ENCODE measurements at regions not wholly inside any gene's neighbourhood (a gene's known extent, or its start where the extent isn't known, plus 50 kb on each side); places are given as distances from the start of the nearest gene placed in this dataset.

DNA sequence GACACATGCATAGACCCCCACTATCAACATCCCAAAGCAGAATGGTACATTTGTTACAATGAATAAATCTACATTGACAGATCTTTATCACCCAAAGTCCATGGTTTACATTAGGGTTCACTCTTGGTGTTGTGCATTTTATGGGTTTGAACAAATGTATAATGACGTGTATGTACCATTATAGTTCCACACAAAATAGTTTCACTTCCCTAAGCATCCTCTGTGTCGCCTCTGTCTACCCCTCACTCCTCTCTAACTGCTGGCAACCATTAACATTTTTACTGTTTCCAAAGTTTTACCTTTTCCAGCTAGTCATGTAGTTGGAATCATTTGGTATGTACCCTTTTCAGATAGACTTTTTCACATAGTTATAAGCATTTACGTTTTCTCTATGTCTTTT, 69.5 kb upstream of the LMO3 start:
- ATAC-seq (no peak), DNase-seq (no peak)
- Mint-ChIP-seq H3K4me1 (no peaks in the 10 kb centered on the region), H3K4me3 (no peak overlapping the region), H3K36me3 (no peaks in the 10 kb centered on the region), H3K9me3 (peaks cover 0 to 6% (median 0%) of the 10 kb centered on the region in 11 donors), H3K27me3 (no peaks in the 10 kb centered on the region), H3K27ac (no peak overlapping the region)
- Histone ChIP-seq H3K4me3 (ENCODE audit: low read length) (no peak overlapping the region), H3K27ac (ENCODE audit: low read depth, low read length) (no peak overlapping the region), H3K4me1 (ENCODE audit: control insufficient read depth in 2 of 2, insufficient read depth in 2 of 2, low read length in 2 of 2) (no peaks in the 10 kb centered on the region), H3K27me3 (ENCODE audit: control insufficient read depth in 2 of 2, insufficient read depth in 2 of 2, low read length in 2 of 2) (no peaks in the 10 kb centered on the region), H3K9me3 (ENCODE audit: control insufficient read depth in 2 of 3, low read length in 3 of 3) (no peaks in the 10 kb centered on the region), H3K36me3 (ENCODE audit: control insufficient read depth in 2 of 3, insufficient read depth in 3 of 3, low read length in 3 of 3) (no peaks in the 10 kb centered on the region)
- CTCF ChIA-PET, result no interaction called here
- POLR2A ChIA-PET, result no interaction called here
- intact Hi-C loops (cut with micrococcal nuclease), result no loop called here

DNA sequence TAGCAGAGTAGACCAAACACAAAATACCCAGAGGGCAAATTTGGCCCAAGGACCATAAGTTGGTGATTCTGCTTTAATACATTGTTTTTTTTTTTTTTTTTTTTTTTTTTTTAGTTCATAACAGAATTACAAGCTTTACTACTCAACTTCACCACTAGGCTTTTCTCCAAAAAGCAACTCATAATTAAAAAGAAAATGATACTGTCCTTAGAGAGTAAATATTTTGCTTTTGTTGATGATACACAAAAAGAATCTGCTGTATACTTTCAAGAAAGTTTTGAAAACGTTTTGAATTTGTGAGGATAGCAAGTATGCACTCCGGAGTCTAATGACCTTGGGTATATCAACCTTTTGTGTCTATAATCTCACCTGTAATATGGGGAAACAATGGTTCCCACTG, 68.9 kb upstream of the LMO3 start:
- Mint-ChIP-seq H3K4me1 (no peaks in the 10 kb centered on the region), H3K36me3 (no peaks in the 10 kb centered on the region), H3K9me3 (peaks cover 0 to 6% (median 0%) of the 10 kb centered on the region in 11 donors), H3K27me3 (no peaks in the 10 kb centered on the region), H3K4me3 (no peak overlapping the region), H3K27ac (no peak overlapping the region)
- H3K27ac ChIP-seq (ENCODE audit: low read depth, low read length), result no peak overlapping the region
- H3K27me3 ChIP-seq (ENCODE audit: control insufficient read depth in 2 of 2, insufficient read depth in 2 of 2, low read length in 2 of 2), result no peaks in the 10 kb centered on the region
- DNase-seq, result no peak
- no peak overlapping the region for H3K4me3 ChIP-seq (ENCODE audit: low read length)
- ChIA-PET POLR2A (no interaction called here), CTCF (no interaction called here)
- no peaks in the 10 kb centered on the region for H3K36me3 ChIP-seq (ENCODE audit: control insufficient read depth in 2 of 3, insufficient read depth in 3 of 3, low read length in 3 of 3)
- no peaks in the 10 kb centered on the region for H3K9me3 ChIP-seq (ENCODE audit: control insufficient read depth in 2 of 3, low read length in 3 of 3)
- intact Hi-C loops (cut with micrococcal nuclease), result no loop called here
- H3K4me1 ChIP-seq (ENCODE audit: control insufficient read depth in 2 of 2, insufficient read depth in 2 of 2, low read length in 2 of 2), result no peaks in the 10 kb centered on the region
- no peak for ATAC-seq

DNA sequence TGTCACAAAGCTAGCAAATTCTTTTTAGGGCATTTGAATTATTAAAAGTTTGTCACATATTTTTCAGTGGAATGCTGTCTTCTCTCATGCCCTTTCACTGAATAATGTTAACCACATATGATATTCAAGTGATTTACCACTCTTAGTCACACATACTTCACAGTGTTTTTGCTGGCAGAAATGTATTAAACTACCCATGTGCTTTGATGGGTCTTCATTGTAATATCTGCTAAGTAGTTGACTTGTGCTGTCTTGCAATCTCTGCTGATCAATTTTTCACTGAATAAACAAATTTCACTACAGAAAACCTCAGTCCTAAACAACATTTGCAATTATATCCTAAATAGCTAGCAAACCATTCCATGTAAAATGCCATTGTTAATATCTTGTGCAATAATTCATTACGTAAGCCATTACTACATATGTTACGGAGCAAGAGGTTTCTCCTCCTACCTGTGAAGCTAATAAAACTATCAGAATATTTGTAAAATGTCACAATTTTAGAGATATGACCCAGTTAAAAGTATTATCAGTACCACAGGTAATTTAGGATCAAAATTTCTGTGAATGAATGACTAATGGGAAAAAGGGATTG, 64.6 kb upstream of the LMO3 start:
- Histone ChIP-seq H3K4me3 (ENCODE audit: low read length) (no peak overlapping the region), H3K36me3 (ENCODE audit: control insufficient read depth in 2 of 3, insufficient read depth in 3 of 3, low read length in 3 of 3) (no peaks in the 10 kb centered on the region), H3K27ac (ENCODE audit: low read depth, low read length) (no peak overlapping the region), H3K4me1 (ENCODE audit: control insufficient read depth in 2 of 2, insufficient read depth in 2 of 2, low read length in 2 of 2) (no peaks in the 10 kb centered on the region), H3K27me3 (ENCODE audit: control insufficient read depth in 2 of 2, insufficient read depth in 2 of 2, low read length in 2 of 2) (no peaks in the 10 kb centered on the region), H3K9me3 (ENCODE audit: control insufficient read depth in 2 of 3, low read length in 3 of 3) (no peaks in the 10 kb centered on the region)
- Mint-ChIP-seq H3K4me1 (no peaks in the 10 kb centered on the region), H3K27me3 (no peaks in the 10 kb centered on the region), H3K4me3 (no peak overlapping the region), H3K9me3 (peaks cover 0 to 2% (median 0%) of the 10 kb centered on the region in 11 donors), H3K36me3 (no peaks in the 10 kb centered on the region), H3K27ac (no peak overlapping the region)
- ChIA-PET CTCF (no interaction called here), POLR2A (no interaction called here)
- ATAC-seq, result no peak
- intact Hi-C loops (cut with micrococcal nuclease), result no loop called here
- no peak for DNase-seq

DNA sequence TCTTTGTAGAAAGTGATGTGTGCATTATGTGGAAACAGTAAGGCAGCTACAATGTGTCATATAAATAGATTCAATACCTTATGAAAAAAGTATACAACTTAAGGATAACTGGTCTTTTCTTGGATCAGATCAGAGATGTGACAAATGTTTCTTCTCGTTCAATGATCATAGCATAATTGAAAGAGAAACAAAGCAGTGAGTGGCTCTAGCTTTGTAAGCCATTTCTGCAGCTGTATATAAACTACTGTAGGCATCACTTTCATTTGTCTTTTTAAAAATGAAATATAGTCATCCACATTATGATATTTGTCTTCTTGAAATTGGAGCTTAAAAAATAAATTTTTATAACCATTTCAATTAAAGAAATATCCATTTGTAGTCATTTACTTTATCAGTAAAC, 63.8 kb upstream of the LMO3 start:
- no peak overlapping the region for H3K4me3 Mint-ChIP-seq
- H3K27ac Mint-ChIP-seq, result no peak overlapping the region
- ChIA-PET CTCF (no interaction called here), POLR2A (no interaction called here)
- no peak for ATAC-seq
- no peaks in the 10 kb centered on the region for H3K4me1 Mint-ChIP-seq
- no peak for DNase-seq
- intact Hi-C loops (cut with micrococcal nuclease), result no loop called here
- no peaks in the 10 kb centered on the region for H3K27me3 Mint-ChIP-seq
- H3K36me3 ChIP-seq (ENCODE audit: control insufficient read depth in 2 of 3, insufficient read depth in 3 of 3, low read length in 3 of 3), result no peaks in the 10 kb centered on the region
- no peaks in the 10 kb centered on the region for H3K9me3 ChIP-seq (ENCODE audit: control insufficient read depth in 2 of 3, low read length in 3 of 3)
- H3K4me1 ChIP-seq (ENCODE audit: control insufficient read depth in 2 of 2, insufficient read depth in 2 of 2, low read length in 2 of 2), result no peaks in the 10 kb centered on the region
- no peaks in the 10 kb centered on the region for H3K36me3 Mint-ChIP-seq
- no peak overlapping the region for H3K4me3 ChIP-seq (ENCODE audit: low read length)
- no peaks in the 10 kb centered on the region for H3K27me3 ChIP-seq (ENCODE audit: control insufficient read depth in 2 of 2, insufficient read depth in 2 of 2, low read length in 2 of 2)
- no peak overlapping the region for H3K27ac ChIP-seq (ENCODE audit: low read depth, low read length)
- peaks cover 0 to 5% (median 1%) of the 10 kb centered on the region in 11 donors for H3K9me3 Mint-ChIP-seq

DNA sequence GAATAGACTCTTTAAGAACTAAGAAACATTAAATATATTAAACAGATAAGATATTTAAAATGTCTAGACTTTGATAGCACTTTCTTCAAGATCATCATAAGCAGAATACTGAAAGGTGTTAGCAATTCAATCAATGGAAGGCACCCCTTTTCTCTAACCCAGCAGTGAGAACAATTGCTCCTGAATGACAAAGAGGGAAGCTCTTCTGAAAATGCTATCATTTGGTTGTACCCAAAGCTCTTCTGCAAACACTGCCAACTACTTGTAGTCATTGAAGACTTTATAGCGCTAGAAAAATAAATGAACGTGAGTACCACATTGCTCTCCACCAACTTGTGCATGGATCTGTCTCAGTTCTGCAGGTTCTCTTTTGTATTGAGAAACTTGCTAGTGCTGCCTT, 62.2 kb upstream of the LMO3 start:
- DNase-seq (no peak), ATAC-seq (no peak)
- Mint-ChIP-seq H3K9me3 (peaks cover 0 to 13% (median 3%) of the 10 kb centered on the region in 11 donors), H3K27me3 (no peaks in the 10 kb centered on the region), H3K4me3 (no peak overlapping the region), H3K36me3 (no peaks in the 10 kb centered on the region), H3K27ac (no peak overlapping the region), H3K4me1 (no peaks in the 10 kb centered on the region)
- CTCF ChIA-PET, result no interaction called here
- POLR2A ChIA-PET, result no interaction called here
- Histone ChIP-seq H3K27me3 (ENCODE audit: control insufficient read depth in 2 of 2, insufficient read depth in 2 of 2, low read length in 2 of 2) (no peaks in the 10 kb centered on the region), H3K36me3 (ENCODE audit: control insufficient read depth in 2 of 3, insufficient read depth in 3 of 3, low read length in 3 of 3) (no peaks in the 10 kb centered on the region), H3K4me1 (ENCODE audit: control insufficient read depth in 2 of 2, insufficient read depth in 2 of 2, low read length in 2 of 2) (no peaks in the 10 kb centered on the region), H3K4me3 (ENCODE audit: low read length) (no peak overlapping the region), H3K9me3 (ENCODE audit: control insufficient read depth in 2 of 3, low read length in 3 of 3) (no peaks in the 10 kb centered on the region), H3K27ac (ENCODE audit: low read depth, low read length) (no peak overlapping the region)
- intact Hi-C loops (cut with micrococcal nuclease), result no loop called here

DNA sequence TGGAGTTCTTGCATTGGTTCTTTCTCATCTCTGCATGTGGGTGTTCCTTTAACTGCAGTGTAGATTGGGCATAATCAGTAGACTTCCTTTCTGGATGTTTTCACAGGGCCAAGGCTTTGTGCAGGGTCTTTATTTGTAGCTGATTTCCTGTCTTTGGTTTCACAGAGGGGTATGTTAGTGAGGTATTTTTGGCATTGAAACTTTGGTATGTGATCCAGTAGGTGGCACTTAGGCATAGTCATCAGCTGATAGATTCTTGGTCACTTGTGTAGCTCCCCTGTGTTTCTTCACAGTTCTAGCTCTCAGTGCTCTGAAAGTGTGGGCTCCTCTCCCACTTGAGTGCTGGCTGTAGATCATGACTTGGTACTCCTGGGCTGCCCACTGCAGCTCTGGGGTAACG, 52.7 kb upstream of the LMO3 start:
- H3K27me3 Mint-ChIP-seq, result no peaks in the 10 kb centered on the region
- POLR2A ChIA-PET, result interaction anchor here (0.6 kb wide), 1 partner anchor 296 kb away, joined by 3 read pairs; no protein-coding TSS in a partner anchor
- no peaks in the 10 kb centered on the region for H3K36me3 Mint-ChIP-seq
- Histone ChIP-seq H3K9me3 (ENCODE audit: control insufficient read depth in 2 of 3, low read length in 3 of 3) (no peaks in the 10 kb centered on the region), H3K4me3 (ENCODE audit: low read length) (no peak overlapping the region), H3K36me3 (ENCODE audit: control insufficient read depth in 2 of 3, insufficient read depth in 3 of 3, low read length in 3 of 3) (no peaks in the 10 kb centered on the region), H3K27me3 (ENCODE audit: control insufficient read depth in 2 of 2, insufficient read depth in 2 of 2, low read length in 2 of 2) (no peaks in the 10 kb centered on the region), H3K4me1 (ENCODE audit: control insufficient read depth in 2 of 2, insufficient read depth in 2 of 2, low read length in 2 of 2) (no peaks in the 10 kb centered on the region), H3K27ac (ENCODE audit: low read depth, low read length) (no peak overlapping the region)
- no peaks in the 10 kb centered on the region for H3K4me1 Mint-ChIP-seq
- DNase-seq, result no peak
- H3K4me3 Mint-ChIP-seq, result no peak overlapping the region
- no peak for ATAC-seq
- H3K27ac Mint-ChIP-seq, result no peak overlapping the region
- peaks cover 0 to 45% (median 18%) of the 10 kb centered on the region in 11 donors for H3K9me3 Mint-ChIP-seq
- CTCF ChIA-PET, result no interaction called here
- intact Hi-C loops (cut with micrococcal nuclease), result no loop called here
